Caco-2 (cell line): ENCODE measurements at regions not wholly inside any gene's neighbourhood (a gene's known extent, or its start where the extent isn't known, plus 50 kb on each side); places are given as distances from the start of the nearest gene placed in this dataset.

Source experiments
- BruUV-seq: library from RNA; stranded (reverse); fragments of 400-500 nt; replicated peaks from 2 replicates; lab custom pipeline; 2021; lab: Mats Ljungman, UMichigan
- CTCF ChIA-PET: fragments of 300-600 bp; sonication (Branson Sonifier 250); formaldehyde crosslinking; loops from one replicate; lab custom pipeline; 2022; ENCODE audit warnings: antibody characterized with exemption; lab: Charles Lee
- POLR2A ChIA-PET: fragments of 300-600 bp; sonication (Branson Sonifier 250); formaldehyde crosslinking; loops from one replicate; lab custom pipeline; 2022; ENCODE audit warnings: antibody characterized with exemption; lab: Charles Lee
- DNase-seq, 2 experiments: peaks; one replicate each; pipeline versions ENCODE4 v3.0.0 to v3.0.0-alpha.2; 2020 to 2022
- H3K27me3 ChIP-seq: replicated peaks from 2 replicates; pipeline ENCODE4 v1.6.0; 2011; ENCODE audit warnings: low read length; ENCODE audit not compliant: control insufficient read depth, insufficient read depth
- H3K36me3 ChIP-seq: 2 replicates; pipeline ENCODE4 v1.5.1; 2011; ENCODE audit warnings: low read length; ENCODE audit not compliant: control insufficient read depth, insufficient read depth
- H3K4me1 ChIP-seq: fragments of 250-450 bp; sonication (Bioruptor Pico); 2 replicates; pipeline ENCODE4 v1.5.1; 2020; ENCODE audit warnings: mild to moderate bottlenecking
- H3K4me3 ChIP-seq: 2 replicates; pipeline ENCODE4 v1.5.1; 2011; ENCODE audit warnings: low read depth, mild to moderate bottlenecking, control low read depth, low read length
- H3K9me3 ChIP-seq: fragments of 250-450 bp; sonication (Bioruptor Pico); 2 replicates; pipeline ENCODE4 v1.5.1; 2020; ENCODE audit warnings: mild to moderate bottlenecking, moderate library complexity
- H3K27ac Mint-ChIP-seq: one replicate; pipeline ENCODE4 v1.8.0; 2022; ENCODE audit warnings: mixed read lengths; ENCODE audit not compliant: unreplicated experiment
- H3K27me3 Mint-ChIP-seq: one replicate; pipeline ENCODE4 v1.8.0; 2022; ENCODE audit warnings: mixed read lengths; ENCODE audit not compliant: insufficient read depth, unreplicated experiment
- H3K36me3 Mint-ChIP-seq: one replicate; pipeline ENCODE4 v1.8.0; 2022; ENCODE audit warnings: mild to moderate bottlenecking, mixed read lengths; ENCODE audit not compliant: insufficient read depth, unreplicated experiment
- H3K4me1 Mint-ChIP-seq: one replicate; pipeline ENCODE4 v1.8.0; 2022; ENCODE audit warnings: low read depth, mixed read lengths; ENCODE audit not compliant: unreplicated experiment
- H3K4me3 Mint-ChIP-seq: one replicate; pipeline ENCODE4 v1.8.0; 2022; ENCODE audit warnings: mild to moderate bottlenecking, moderate library complexity, mixed read lengths; ENCODE audit not compliant: unreplicated experiment
- H3K9me3 Mint-ChIP-seq: one replicate; pipeline ENCODE4 v1.8.0; 2022; ENCODE audit warnings: mixed read lengths; ENCODE audit not compliant: unreplicated experiment
- intact Hi-C: fragments of 100-400 bp; cut with micrococcal nuclease; formaldehyde crosslinking; loops from one replicate; pipeline ENCODE4 v1.10.0; 2022; ENCODE audit not compliant: unreplicated experiment
- TF ChIP-seq, protein P1 (sequence below), 2 experiments: fragments of 200-600 bp in 1 of 2; IDR thresholded peaks; 1 replicate in 1 of 2; 2 replicates in 1 of 2; pipeline versions ENCODE4 v1.5.1 to v1.8.0; 2011 to 2022; ENCODE audit warnings: antibody characterized with exemption in 1 of 2, control low read depth in 1 of 2, inconsistent platforms in 1 of 2, low read depth in 1 of 2, low read length in 1 of 2, mild to moderate bottlenecking in 1 of 2, moderate library complexity in 1 of 2; ENCODE audit not compliant: insufficient read depth in 1 of 2, severe bottlenecking in 1 of 2, unreplicated experiment in 1 of 2

DNA sequence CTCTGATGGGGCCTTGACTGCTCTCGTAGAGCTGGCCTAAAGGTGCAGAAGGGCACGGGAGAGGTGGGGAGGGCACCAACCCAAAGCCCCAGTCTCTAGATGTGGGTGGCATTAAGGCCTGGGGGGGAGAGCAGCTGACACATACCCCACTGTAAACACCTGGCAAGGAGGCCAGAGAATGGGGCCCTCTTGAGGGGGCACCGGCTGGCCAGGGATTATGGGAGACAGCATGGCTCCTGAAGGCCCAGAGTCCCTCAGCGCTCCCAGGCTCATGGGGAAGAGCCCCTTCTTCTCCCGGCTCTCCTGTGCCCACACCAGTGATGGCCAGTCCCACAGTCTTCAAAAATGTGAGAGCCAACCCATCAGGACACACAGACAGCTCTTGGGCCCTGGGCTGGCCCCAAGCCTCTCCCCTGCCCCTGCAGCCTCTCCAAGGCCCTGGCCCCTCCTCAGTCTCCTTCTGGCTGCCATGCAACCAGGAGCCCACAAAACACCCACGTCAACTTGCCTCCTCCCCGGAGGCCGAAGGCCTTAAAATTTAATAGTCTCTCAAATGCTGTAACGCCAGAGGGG lies 58.2 kb upstream of the FOXP4 start:
- no TSS peak for BruUV-seq
- Mint-ChIP-seq H3K4me3 (no peak overlapping the region), H3K4me1 (peaks cover 33% of the 10 kb centered on the region), H3K27ac (peak overlapping the region; percentile 11), H3K36me3 (peaks cover 5% of the 10 kb centered on the region), H3K27me3 (no peaks in the 10 kb centered on the region), H3K9me3 (no peaks in the 10 kb centered on the region)
- Histone ChIP-seq H3K9me3 (no peaks in the 10 kb centered on the region), H3K4me1 (peaks cover 25% of the 10 kb centered on the region), H3K36me3 (no peaks in the 10 kb centered on the region), H3K27me3 (no peaks in the 10 kb centered on the region), H3K4me3 (no peak overlapping the region)
- DNase-seq: no peak
- POLR2A ChIA-PET: no interaction called here
- intact Hi-C loops: no loop called here
- TF ChIP-seq, protein P1, sequence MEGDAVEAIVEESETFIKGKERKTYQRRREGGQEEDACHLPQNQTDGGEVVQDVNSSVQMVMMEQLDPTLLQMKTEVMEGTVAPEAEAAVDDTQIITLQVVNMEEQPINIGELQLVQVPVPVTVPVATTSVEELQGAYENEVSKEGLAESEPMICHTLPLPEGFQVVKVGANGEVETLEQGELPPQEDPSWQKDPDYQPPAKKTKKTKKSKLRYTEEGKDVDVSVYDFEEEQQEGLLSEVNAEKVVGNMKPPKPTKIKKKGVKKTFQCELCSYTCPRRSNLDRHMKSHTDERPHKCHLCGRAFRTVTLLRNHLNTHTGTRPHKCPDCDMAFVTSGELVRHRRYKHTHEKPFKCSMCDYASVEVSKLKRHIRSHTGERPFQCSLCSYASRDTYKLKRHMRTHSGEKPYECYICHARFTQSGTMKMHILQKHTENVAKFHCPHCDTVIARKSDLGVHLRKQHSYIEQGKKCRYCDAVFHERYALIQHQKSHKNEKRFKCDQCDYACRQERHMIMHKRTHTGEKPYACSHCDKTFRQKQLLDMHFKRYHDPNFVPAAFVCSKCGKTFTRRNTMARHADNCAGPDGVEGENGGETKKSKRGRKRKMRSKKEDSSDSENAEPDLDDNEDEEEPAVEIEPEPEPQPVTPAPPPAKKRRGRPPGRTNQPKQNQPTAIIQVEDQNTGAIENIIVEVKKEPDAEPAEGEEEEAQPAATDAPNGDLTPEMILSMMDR (IDR thresholded peaks at IDR 0.05; ENCODE audit: insufficient read depth in 1 of 2, low read depth in 1 of 2, low read length in 1 of 2, severe bottlenecking in 1 of 2, unreplicated experiment in 1 of 2): no peak
- CTCF ChIA-PET: no interaction called here

DNA sequence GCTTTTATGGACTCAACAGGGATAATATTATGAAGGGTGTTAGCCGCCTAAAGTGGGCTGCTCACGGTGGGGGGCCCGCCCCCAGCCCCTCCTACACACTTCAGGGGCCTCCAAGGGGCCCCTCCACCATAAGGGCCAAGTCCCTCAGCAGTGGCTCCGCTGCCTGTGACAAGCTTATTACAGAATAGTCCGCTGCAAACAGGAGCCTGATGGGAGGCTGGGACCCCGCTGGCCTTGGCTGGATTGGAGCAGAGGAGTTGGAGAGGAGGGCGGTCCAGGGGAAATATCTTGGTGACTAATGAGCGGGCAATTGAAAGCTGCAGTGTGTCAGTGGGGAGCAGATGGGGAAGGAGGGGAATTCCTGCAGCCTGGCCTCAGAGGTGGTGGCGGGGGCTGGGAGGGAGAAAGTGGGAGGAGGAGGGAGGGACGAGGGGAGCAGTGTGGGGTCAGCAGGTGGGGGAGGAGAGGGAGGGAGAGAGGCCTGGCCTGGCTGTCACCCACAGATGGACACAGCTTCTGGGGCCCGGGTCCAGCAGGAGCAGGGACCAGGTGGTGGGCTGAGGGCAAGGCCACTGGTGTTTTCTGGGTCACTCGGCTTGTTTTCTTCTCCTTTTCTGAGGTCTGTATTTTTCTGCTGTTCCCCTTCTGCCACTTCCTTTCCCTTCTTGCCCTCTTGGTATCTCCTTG lies 57.6 kb upstream of the FOXP4 start:
- no peak overlapping the region for H3K4me3 ChIP-seq
- Mint-ChIP-seq H3K9me3 (no peaks in the 10 kb centered on the region), H3K36me3 (peaks cover 5% of the 10 kb centered on the region), H3K4me3 (no peak overlapping the region), H3K27me3 (no peaks in the 10 kb centered on the region), H3K4me1 (peaks cover 33% of the 10 kb centered on the region), H3K27ac (peak overlapping the region; percentile 11)
- ChIA-PET CTCF (no interaction called here), POLR2A (no interaction called here)
- H3K27me3 ChIP-seq: no peaks in the 10 kb centered on the region
- peaks cover 25% of the 10 kb centered on the region for H3K4me1 ChIP-seq
- TF ChIP-seq, protein P1 (IDR thresholded peaks at IDR 0.05; ENCODE audit: insufficient read depth in 1 of 2, low read depth in 1 of 2, low read length in 1 of 2, severe bottlenecking in 1 of 2, unreplicated experiment in 1 of 2): no peak
- BruUV-seq: no TSS peak
- DNase-seq: no peak
- no peaks in the 10 kb centered on the region for H3K9me3 ChIP-seq
- intact Hi-C loops: no loop called here
- no peaks in the 10 kb centered on the region for H3K36me3 ChIP-seq

DNA sequence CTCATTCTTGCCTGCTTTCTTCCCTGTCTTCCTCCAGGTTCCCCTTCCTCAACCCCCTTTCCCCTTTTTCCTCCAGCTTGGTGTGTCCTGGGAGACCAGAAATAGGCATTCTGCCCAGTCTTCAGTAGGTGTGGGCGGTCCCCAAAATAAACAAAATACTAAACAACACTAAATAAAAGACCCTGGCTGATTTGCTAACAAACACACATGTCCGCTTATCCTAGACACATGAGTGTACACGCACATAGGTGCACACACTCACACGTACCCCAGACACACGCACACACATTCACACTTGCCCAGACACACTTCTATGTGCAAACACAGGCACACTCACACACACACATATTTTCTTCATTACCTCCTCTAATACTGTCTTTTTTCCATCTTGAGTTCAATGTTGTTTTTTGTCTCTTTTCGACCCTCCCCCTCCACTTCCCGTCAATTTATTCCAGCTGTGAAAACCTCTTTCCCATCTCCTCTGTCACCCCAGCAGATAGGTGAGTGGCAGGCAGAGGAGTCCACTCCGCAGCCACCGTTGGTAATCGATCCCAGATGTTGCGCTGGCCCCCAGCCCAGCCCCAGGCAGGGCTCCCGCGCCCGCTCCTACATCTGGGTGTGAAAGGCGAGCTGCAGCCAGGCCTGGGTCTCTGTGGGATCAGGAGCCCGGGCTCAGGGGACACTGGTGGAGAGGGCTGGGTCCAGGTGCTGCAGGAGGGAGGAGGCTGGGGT lies 56.9 kb upstream of the FOXP4 start:
- Mint-ChIP-seq H3K4me1 (peaks cover 33% of the 10 kb centered on the region), H3K9me3 (no peaks in the 10 kb centered on the region), H3K27ac (peak overlapping the region; percentile 11), H3K4me3 (no peak overlapping the region), H3K36me3 (peaks cover 5% of the 10 kb centered on the region), H3K27me3 (no peaks in the 10 kb centered on the region)
- ChIA-PET POLR2A (no interaction called here), CTCF (no interaction called here)
- H3K36me3 ChIP-seq: no peaks in the 10 kb centered on the region
- no peak for DNase-seq
- H3K27me3 ChIP-seq: no peaks in the 10 kb centered on the region
- H3K9me3 ChIP-seq: no peaks in the 10 kb centered on the region
- TF ChIP-seq, protein P1 (IDR thresholded peaks at IDR 0.05; ENCODE audit: insufficient read depth in 1 of 2, low read depth in 1 of 2, low read length in 1 of 2, severe bottlenecking in 1 of 2, unreplicated experiment in 1 of 2): no peak
- intact Hi-C loops: no loop called here
- no peak overlapping the region for H3K4me3 ChIP-seq
- peaks cover 25% of the 10 kb centered on the region for H3K4me1 ChIP-seq
- BruUV-seq: no TSS peak
